Transverse colon (tissue), 4 donors: ENCODE measurements at regions not wholly inside any gene's neighbourhood (a gene's known extent, or its start where the extent isn't known, plus 50 kb on each side); places are given as distances from the start of the nearest gene placed in this dataset.

ENCODE experiments used
- DNase-seq: peaks from one replicate; pipeline ENCODE4 v3.0.0-alpha.2; 2019
- H3K27ac ChIP-seq, 4 donors: fragments of 200-600 bp; sonication (generic); 2 replicates each; pipeline ENCODE4 v1.5.1; 2016 to 2018; ENCODE audit warnings: inconsistent platforms in 4 of 4
- H3K27me3 ChIP-seq: fragments of 200-600 bp; sonication (generic); 2 replicates; pipeline ENCODE4 v1.5.1; 2017; ENCODE audit warnings: inconsistent platforms
- H3K36me3 ChIP-seq, 4 donors: fragments of 200-600 bp; sonication (generic); 2 replicates each; pipeline ENCODE4 v1.5.1; 2017 to 2019; ENCODE audit warnings: inconsistent platforms in 4 of 4
- H3K4me1 ChIP-seq, 4 donors: fragments of 200-600 bp; sonication (generic); 2 replicates each; pipeline ENCODE4 v1.5.1; 2017 to 2020; ENCODE audit warnings: inconsistent platforms in 4 of 4
- H3K4me3 ChIP-seq, 4 donors: fragments of 200-600 bp; sonication (generic); 1 replicate in 1 of 4; 2 replicates in 3 of 4; pipeline versions ENCODE4 v1.5.1 to v1.6.1; 2017 to 2019; ENCODE audit warnings: inconsistent platforms in 4 of 4
- H3K9me3 ChIP-seq, 2 donors: fragments of 200-600 bp; sonication (generic); 2 replicates each; pipeline ENCODE4 v1.5.1; 2017 to 2019; ENCODE audit warnings: inconsistent platforms in 2 of 2
- CTCF ChIP-seq, 5 experiments: fragments of 200-600 bp in 3 of 5; fragments of 450-650 bp in 2 of 5; sonication (generic) in 3 of 5; IDR thresholded peaks; 1 replicate in 2 of 5; 2 replicates in 3 of 5; pipeline ENCODE4 v1.5.1; 2016 to 2017; ENCODE audit warnings: antibody characterized with exemption in 5 of 5, inconsistent platforms in 3 of 5, mild to moderate bottlenecking in 2 of 5, moderate library complexity in 1 of 5
- EP300 ChIP-seq: sonication (generic); formaldehyde crosslinking; IDR thresholded peaks from one replicate; pipeline ENCODE4 v1.6.1; 2017; ENCODE audit warnings: antibody characterized with exemption, low read depth
- POLR2A ChIP-seq: fragments of 450-650 bp; IDR thresholded peaks from one replicate; pipeline ENCODE4 v1.6.1; 2016; ENCODE audit warnings: antibody characterized with exemption, mild to moderate bottlenecking, moderate library complexity
- POLR2AphosphoS5 ChIP-seq, 3 donors: sonication (generic); formaldehyde crosslinking; IDR thresholded peaks; one replicate each; pipeline ENCODE4 v1.6.1; 2016; ENCODE audit warnings: antibody characterized with exemption in 3 of 3
- WGBS, 2 donors: methylation state at CpG; one replicate each; pipeline ENCODE4 v1.1.5; 2018; ENCODE audit warnings: low coverage in 1 of 2; 5-methylcytosine and 5-hydroxymethylcytosine counted together
- in situ Hi-C, 4 donors: fragments of 200-750 bp; cut with MboI; loops; one replicate each; pipeline versions ENCODE4 v1.15.0 to v1.15.1; 2017; ENCODE audit warnings: low sequenced_read_pairs in 3 of 4, low pct_ligation_motif_present in 1 of 4, low pct_unique_long_range_greater_than_20kb in 1 of 4
- intact Hi-C: fragments of 100-400 bp; cut with DNase I; formaldehyde crosslinking; loops from one replicate; pipeline ENCODE4 v1.15.1; 2023; ENCODE audit warnings: low total_unique reads

- 26 to 38% methylated on average over 5 to 6 of the region's 6 CpGs for WGBS, 2 donors
- TF ChIP-seq EP300 (no peak), POLR2A (no peak), CTCF (IDR thresholded peaks at IDR 0.05) (no peak), POLR2AphosphoS5 (IDR thresholded peaks at IDR 0.05) (no peak)
- no peaks in the 10 kb centered on the region for H3K9me3 ChIP-seq
- intact Hi-C loops (no loop called here), in situ Hi-C loops (no loop called here)
- H3K36me3 ChIP-seq = no peaks in the 10 kb centered on the region
- peaks cover 0 to 9% (median 0%) of the 10 kb centered on the region in 4 donors for H3K4me1 ChIP-seq
- no peak overlapping the region for H3K4me3 ChIP-seq
- DNase-seq = no peak
- peak overlapping the region; percentile 30 to 50 (median 44) for H3K27ac ChIP-seq
- no peaks in the 10 kb centered on the region for H3K27me3 ChIP-seq
These were observed 205.6 kb downstream of the IL20RB start for GRCh38 chr3:137163241-137163871.

- no peaks in the 10 kb centered on the region for H3K9me3 ChIP-seq
- in situ Hi-C loops = no loop called here
- intact Hi-C loops = no loop called here
- no peaks in the 10 kb centered on the region for H3K36me3 ChIP-seq
- peaks cover 0 to 9% (median 0%) of the 10 kb centered on the region in 4 donors for H3K4me1 ChIP-seq
- no peaks in the 10 kb centered on the region for H3K27me3 ChIP-seq
- TF ChIP-seq EP300 = no peak
- TF ChIP-seq POLR2AphosphoS5 (IDR thresholded peaks at IDR 0.05) = no peak
- no peak for TF ChIP-seq POLR2A
- no peak for TF ChIP-seq CTCF (IDR thresholded peaks at IDR 0.05)
- peak overlapping the region; percentile 30 to 50 (median 44) for H3K27ac ChIP-seq
- no peak for DNase-seq
- H3K4me3 ChIP-seq = no peak overlapping the region
These were observed 206.2 kb downstream of the IL20RB start for GRCh38 chr3:137163958-137164357.

- 82 to 83% methylated on average over 5 to 7 of the region's 7 CpGs for WGBS, 2 donors
- intact Hi-C loops = no loop called here
- no peak for DNase-seq
- H3K4me1 ChIP-seq = peaks cover 0 to 9% (median 0%) of the 10 kb centered on the region in 4 donors
- H3K36me3 ChIP-seq = no peaks in the 10 kb centered on the region
- no peaks in the 10 kb centered on the region for H3K9me3 ChIP-seq
- in situ Hi-C loops = no loop called here
- no peaks in the 10 kb centered on the region for H3K27me3 ChIP-seq
- no peak overlapping the region for H3K27ac ChIP-seq
- TF ChIP-seq CTCF (IDR thresholded peaks at IDR 0.05) (no peak), EP300 (no peak), POLR2A (no peak), POLR2AphosphoS5 (IDR thresholded peaks at IDR 0.05) (no peak)
- no peak overlapping the region for H3K4me3 ChIP-seq
These were observed 207.5 kb downstream of the IL20RB start for GRCh38 chr3:137165117-137165806.

- Histone ChIP-seq H3K36me3 (no peaks in the 10 kb centered on the region), H3K27ac (no peak overlapping the region), H3K4me3 (no peak overlapping the region), H3K9me3 (no peaks in the 10 kb centered on the region), H3K4me1 (no peaks in the 10 kb centered on the region), H3K27me3 (no peaks in the 10 kb centered on the region)
- no peak for DNase-seq
- WGBS, 2 donors = 57 to 67% methylated on average over 5 of the region's 5 CpGs
- intact Hi-C loops = no loop called here
- in situ Hi-C loops = no loop called here
- TF ChIP-seq CTCF (IDR thresholded peaks at IDR 0.05) = no peak
- TF ChIP-seq POLR2A = no peak
- TF ChIP-seq EP300 = no peak
- TF ChIP-seq POLR2AphosphoS5 (IDR thresholded peaks at IDR 0.05) = no peak
These were observed 214.2 kb downstream of the IL20RB start for GRCh38 chr3:137171834-137172603.
